IMR-90 (cell line): ENCODE measurements at regions not wholly inside any gene's neighbourhood (a gene's known extent, or its start where the extent isn't known, plus 50 kb on each side); places are given as distances from the start of the nearest gene placed in this dataset.
"Not testable (repeated sequence)": the region's sequence is repeated elsewhere in the genome, so short reads cannot be mapped to it uniquely, and the experiment has no call there.

ENCODE experiments used
- ATAC-seq: fragments of 200-7000 bp; cut with Tn5 transposase; 2 replicates; pipeline ENCODE4 v1.9.1; 2020; ENCODE audit warnings: low read depth, mild to moderate bottlenecking, moderate library complexity
- BruUV-seq: library from RNA; stranded (reverse); fragments of 400-500 nt; replicated peaks from 2 replicates; lab custom pipeline; 2021; lab: Mats Ljungman, UMichigan
- CTCF ChIA-PET: fragments of 300-600 bp; formaldehyde crosslinking; extraction: SDS; loops from one replicate; lab custom pipeline; 2021; ENCODE audit warnings: antibody characterized with exemption; lab: Yijun Ruan, JAX
- POLR2A ChIA-PET: fragments of 300-600 bp; sonication (Branson Sonifier 250); formaldehyde crosslinking; loops from one replicate; lab custom pipeline; 2022; ENCODE audit warnings: antibody characterized with exemption; ENCODE audit not compliant: unreplicated experiment; lab: Charles Lee
- DNase-seq: peaks from one replicate; pipeline ENCODE4 v3.0.0; 2013
- H2AFZ ChIP-seq: replicated peaks from 2 replicates; pipeline ENCODE3; 2013; ENCODE audit warnings: low read length, mild to moderate bottlenecking; ENCODE audit not compliant: poor library complexity
- H2AK5ac ChIP-seq: 2 replicates; pipeline ENCODE4 v1.6.1; 2013; ENCODE audit warnings: low read depth, low read length, inconsistent platforms
- H2AK9ac ChIP-seq: replicated peaks from 2 replicates; pipeline ENCODE3; 2013; ENCODE audit warnings: mild to moderate bottlenecking, low read depth, low read length, moderate library complexity; ENCODE audit not compliant: poor library complexity
- H2BK120ac ChIP-seq: 2 replicates; pipeline ENCODE4 v1.6.1; 2013; ENCODE audit warnings: low read depth, low read length, inconsistent platforms
- H2BK15ac ChIP-seq: 3 replicates; pipeline ENCODE4 v1.6.1; 2013; ENCODE audit warnings: low read depth, low read length, inconsistent platforms
- H2BK20ac ChIP-seq: 2 replicates; pipeline ENCODE4 v1.6.1; 2013; ENCODE audit warnings: low read depth, mild to moderate bottlenecking, inconsistent platforms, low read length, moderate library complexity
- H2BK5ac ChIP-seq: 2 replicates; pipeline ENCODE4 v1.6.1; 2013; ENCODE audit warnings: mild to moderate bottlenecking, low read depth, low read length, inconsistent platforms; ENCODE audit not compliant: poor library complexity, severe bottlenecking
- H3K14ac ChIP-seq: replicated peaks from 2 replicates; pipeline ENCODE4 v1.6.1; 2013; ENCODE audit warnings: low read depth, low read length, inconsistent platforms
- H3K18ac ChIP-seq: 2 replicates; pipeline ENCODE4 v1.6.1; 2013; ENCODE audit warnings: low read depth, low read length, control low read depth
- H3K23ac ChIP-seq: 2 replicates; pipeline ENCODE4 v1.6.1; 2013; ENCODE audit warnings: low read depth, low read length, inconsistent platforms
- H3K27ac ChIP-seq: 2 replicates; pipeline ENCODE4 v1.5.1; 2013; ENCODE audit warnings: mild to moderate bottlenecking, control low read depth, low read length; ENCODE audit not compliant: insufficient read depth
- H3K27me3 ChIP-seq: 2 replicates; pipeline ENCODE4 v1.6.1; 2013; ENCODE audit warnings: low read length; ENCODE audit not compliant: control insufficient read depth, insufficient read depth
- H3K36me3 ChIP-seq: 2 replicates; pipeline ENCODE4 v1.6.1; 2013; ENCODE audit warnings: low read length, mixed read lengths; ENCODE audit not compliant: control insufficient read depth, insufficient read depth
- H3K4ac ChIP-seq: 2 replicates; pipeline ENCODE4 v1.6.1; 2013; ENCODE audit warnings: low read depth, low read length, inconsistent platforms
- H3K4me1 ChIP-seq: 2 replicates; pipeline ENCODE4 v1.6.1; 2013; ENCODE audit warnings: low read length, mixed read lengths; ENCODE audit not compliant: control insufficient read depth, insufficient read depth
- H3K4me2 ChIP-seq: 2 replicates; pipeline ENCODE4 v1.6.1; 2013; ENCODE audit warnings: low read depth, mild to moderate bottlenecking, control low read depth, low read length, moderate library complexity
- H3K4me3 ChIP-seq: 2 replicates; pipeline ENCODE4 v1.5.1; 2013; ENCODE audit warnings: low read depth, mild to moderate bottlenecking, control low read depth, low read length, moderate library complexity; ENCODE audit not compliant: insufficient read depth
- H3K56ac ChIP-seq: 2 replicates; pipeline ENCODE4 v1.6.1; 2013; ENCODE audit warnings: low read length, inconsistent platforms; ENCODE audit not compliant: insufficient read depth; ENCODE audit errors: extremely low read depth
- H3K79me1 ChIP-seq, 2 experiments: 2 replicates each; pipeline ENCODE4 v1.6.1; 2013; ENCODE audit warnings: low read length in 2 of 2, inconsistent platforms in 1 of 2, low read depth in 1 of 2
- H3K9ac ChIP-seq: 2 replicates; pipeline ENCODE4 v1.6.1; 2013; ENCODE audit warnings: low read depth, low read length, control low read depth
- H3K9me1 ChIP-seq: 2 replicates; pipeline ENCODE4 v1.6.1; 2013; ENCODE audit warnings: low read length, inconsistent platforms; ENCODE audit not compliant: insufficient read depth
- H3K9me3 ChIP-seq: 2 replicates; pipeline ENCODE4 v1.6.1; 2013; ENCODE audit warnings: low read length; ENCODE audit not compliant: control insufficient read depth, insufficient read depth
- H4K20me1 ChIP-seq: 2 replicates; pipeline ENCODE4 v1.6.1; 2013; ENCODE audit warnings: low read length, inconsistent platforms; ENCODE audit not compliant: insufficient read depth
- H4K5ac ChIP-seq: 2 replicates; pipeline ENCODE4 v1.6.1; 2013; ENCODE audit warnings: mild to moderate bottlenecking, low read depth, low read length, control low read depth
- H4K8ac ChIP-seq, 2 experiments: 2 replicates each; pipeline ENCODE4 v1.6.1; 2013; ENCODE audit warnings: low read depth in 2 of 2, low read length in 2 of 2, control low read depth in 1 of 2, inconsistent platforms in 1 of 2
- H4K91ac ChIP-seq: 2 replicates; pipeline ENCODE4 v1.6.1; 2013; ENCODE audit warnings: low read depth, low read length, inconsistent platforms; ENCODE audit not compliant: insufficient read depth
- CHD1 ChIP-seq: IDR thresholded peaks from 2 replicates; pipeline ENCODE4 v1.6.1; 2012; ENCODE audit warnings: low read depth, low read length, improper control_type of control experiment
- ELK1 ChIP-seq: fragments of 150-350 bp; IDR thresholded peaks from 2 replicates; pipeline ENCODE4 v1.6.1; 2016; ENCODE audit warnings: low read depth, mild to moderate bottlenecking, low read length, moderate library complexity, borderline replicate concordance
- MAFK ChIP-seq: IDR thresholded peaks from 2 replicates; pipeline ENCODE4 v1.6.1; 2012; ENCODE audit warnings: low read depth, low read length, improper control_type of control experiment
- MAZ ChIP-seq: IDR thresholded peaks from 2 replicates; pipeline ENCODE4 v1.6.1; 2012; ENCODE audit warnings: low read depth, mild to moderate bottlenecking, low read length, improper control_type of control experiment, moderate library complexity, borderline replicate concordance
- MXI1 ChIP-seq: IDR thresholded peaks from 2 replicates; pipeline ENCODE4 v1.6.1; 2012; ENCODE audit warnings: low read depth, mild to moderate bottlenecking, low read length, moderate library complexity, borderline replicate concordance
- RCOR1 ChIP-seq: IDR thresholded peaks from 2 replicates; pipeline ENCODE4 v1.6.1; 2012; ENCODE audit warnings: mild to moderate bottlenecking, low read length, improper control_type of control experiment; ENCODE audit not compliant: insufficient replicate concordance
- WGBS, 2 experiments: methylation state at CpG; one replicate each; pipeline versions ENCODE4 v1.1.5 to v1.1.7; 2013; ENCODE audit warnings: missing lambda C conversion rate in 2 of 2; ENCODE audit not compliant: insufficient read length in 1 of 2; ENCODE audit errors: extremely low coverage in 2 of 2; 5-methylcytosine and 5-hydroxymethylcytosine counted together
- dilution Hi-C: fragments of 300-500 bp; cut with HindIII; formaldehyde crosslinking; loops from one replicate; pipeline ENCODE4 v1.14.3; 2018; ENCODE audit warnings: low sequenced_read_pairs; ENCODE audit not compliant: unreplicated experiment
- in situ Hi-C: fragments of 300-500 bp; cut with MboI; formaldehyde crosslinking; loops from 3 replicates; pipeline ENCODE4 v1.14.3; 2019; ENCODE audit warnings: low sequenced_read_pairs, inconsistent platforms, mixed read lengths
- intact Hi-C: fragments of 100-400 bp; cut with micrococcal nuclease; formaldehyde crosslinking; loops from 2 replicates; pipeline ENCODE4 v1.10.0; 2022

- Histone ChIP-seq H3K14ac (no peak overlapping the region), H3K9me3 (no peaks in the 10 kb centered on the region), H2AFZ (no peak overlapping the region), H3K18ac (no peak overlapping the region), H3K56ac (no peak overlapping the region), H3K79me1 (no peaks in the 10 kb centered on the region), H3K4me2 (no peak overlapping the region), H2AK5ac (no peak overlapping the region), H3K9ac (no peak overlapping the region), H4K8ac (no peak overlapping the region), H2BK20ac (no peak overlapping the region), H2BK15ac (no peak overlapping the region), H3K4me3 (no peak overlapping the region), H4K5ac (no peak overlapping the region), H3K27me3 (no peaks in the 10 kb centered on the region), H3K4ac (no peak overlapping the region), H3K9me1 (no peaks in the 10 kb centered on the region), H3K27ac (no peak overlapping the region), H4K91ac (no peak overlapping the region), H3K4me1 (no peaks in the 10 kb centered on the region), H4K20me1 (no peaks in the 10 kb centered on the region), H2AK9ac (no peak overlapping the region), H2BK5ac (no peak overlapping the region), H2BK120ac (no peak overlapping the region), H3K36me3 (no peaks in the 10 kb centered on the region), H3K23ac (no peak overlapping the region)
- no peak for TF ChIP-seq MXI1
- TF ChIP-seq MAZ, result no peak
- TF ChIP-seq MAFK, result no peak
- no peak for TF ChIP-seq ELK1
- TF ChIP-seq CHD1, result no peak
- TF ChIP-seq RCOR1, result no peak
- no peak for DNase-seq
- ChIA-PET POLR2A (no interaction called here), CTCF (no interaction called here)
- no CpG with 5 or more reads among the region's 8 CpGs for WGBS, 2 experiments
- dilution Hi-C loops, result no loop called here
- no TSS peak for BruUV-seq
- intact Hi-C loops, result loop anchor here (10.0 kb wide), 1 partner anchor 1578 kb away; no protein-coding TSS in a partner anchor
- in situ Hi-C loops, result no loop called here
- no peak for ATAC-seq
These were observed 62.3 kb downstream of the ADCYAP1 start for GRCh38 chr18:966759-967576.

- ATAC-seq, in situ Hi-C loops, BruUV-seq, H2BK120ac ChIP-seq, H3K4me3 ChIP-seq, H3K79me1 ChIP-seq, CTCF ChIA-PET, H4K20me1 ChIP-seq, H3K14ac ChIP-seq, DNase-seq, dilution Hi-C loops, H3K18ac ChIP-seq, H3K9ac ChIP-seq, H3K4me1 ChIP-seq, H3K23ac ChIP-seq, H2AK9ac ChIP-seq, H4K91ac ChIP-seq, H3K56ac ChIP-seq, H3K9me1 ChIP-seq, H3K27ac ChIP-seq, H2AK5ac ChIP-seq, H3K4ac ChIP-seq, H3K4me2 ChIP-seq, H4K5ac ChIP-seq, H3K27me3 ChIP-seq, H2BK20ac ChIP-seq, H4K8ac ChIP-seq, H3K36me3 ChIP-seq, H3K9me3 ChIP-seq, H2BK15ac ChIP-seq, POLR2A ChIA-PET, H2BK5ac ChIP-seq, H2AFZ ChIP-seq: not testable (repeated sequence)
- intact Hi-C loops, result loop anchor here (10.0 kb wide), 1 partner anchor 1576 kb away; no protein-coding TSS in a partner anchor
- no CpG with 5 or more reads among the region's 1 CpG for WGBS, 2 experiments
These were observed 64.2 kb downstream of the ADCYAP1 start for GRCh38 chr18:968910-969309.
